Type B pancreatic cell (in vitro differentiated cells): ENCODE measurements at regions not wholly inside any gene's neighbourhood (a gene's known extent, or its start where the extent isn't known, plus 50 kb on each side); places are given as distances from the start of the nearest gene placed in this dataset.

ENCODE experiments used
- DNase-seq: peaks from one replicate; pipeline ENCODE4 v3.0.0; 2021; ENCODE audit warnings: mixed read lengths; ENCODE audit not compliant: unreplicated experiment; ENCODE audit errors: extremely low spot score
- H3K27ac Mint-ChIP-seq: 2 replicates; pipeline ENCODE4 v1.8.0; 2021; ENCODE audit warnings: mild to moderate bottlenecking, mixed read lengths
- H3K27me3 Mint-ChIP-seq: 2 replicates; pipeline ENCODE4 v1.8.0; 2021; ENCODE audit warnings: mixed read lengths
- H3K36me3 Mint-ChIP-seq: 2 replicates; pipeline ENCODE4 v1.8.0; 2021; ENCODE audit warnings: mixed read lengths
- H3K4me1 Mint-ChIP-seq: one replicate; pipeline ENCODE4 v1.8.0; 2021; ENCODE audit warnings: mixed read lengths; ENCODE audit not compliant: unreplicated experiment
- H3K4me3 Mint-ChIP-seq: 2 replicates; pipeline ENCODE4 v1.8.0; 2021; ENCODE audit warnings: mild to moderate bottlenecking, mixed read lengths
- H3K9me3 Mint-ChIP-seq: 2 replicates; pipeline ENCODE4 v1.8.0; 2021; ENCODE audit warnings: mixed read lengths
- TF ChIP-seq, protein P1 (sequence below): fragments of 200-600 bp; sonication (generic); conservative IDR thresholded peaks from 2 replicates; pipeline ENCODE4 v1.5.0; 2021; ENCODE audit warnings: antibody characterized with exemption, mild to moderate bottlenecking

DNA sequence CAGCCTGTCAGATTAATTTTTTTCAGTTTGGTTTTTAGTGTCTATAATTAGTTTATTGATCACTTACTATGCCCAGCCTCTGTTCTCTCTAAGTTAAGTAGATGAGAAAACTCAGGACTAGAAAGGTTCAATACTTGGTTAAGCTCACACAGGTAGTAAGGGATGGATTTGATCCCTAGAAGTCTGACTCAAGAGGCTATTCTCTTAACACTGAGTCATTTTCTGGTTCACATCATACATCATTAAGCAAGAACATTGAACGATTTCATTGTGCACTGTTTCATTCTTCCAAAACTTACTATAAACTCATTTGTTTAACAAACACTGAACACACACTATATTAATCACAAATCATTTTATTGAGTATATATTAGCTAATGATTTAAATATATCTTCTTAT is 54.1 kb upstream of the SLC38A11 start:
- no peak overlapping the region for H3K27ac Mint-ChIP-seq
- TF ChIP-seq, protein P1, sequence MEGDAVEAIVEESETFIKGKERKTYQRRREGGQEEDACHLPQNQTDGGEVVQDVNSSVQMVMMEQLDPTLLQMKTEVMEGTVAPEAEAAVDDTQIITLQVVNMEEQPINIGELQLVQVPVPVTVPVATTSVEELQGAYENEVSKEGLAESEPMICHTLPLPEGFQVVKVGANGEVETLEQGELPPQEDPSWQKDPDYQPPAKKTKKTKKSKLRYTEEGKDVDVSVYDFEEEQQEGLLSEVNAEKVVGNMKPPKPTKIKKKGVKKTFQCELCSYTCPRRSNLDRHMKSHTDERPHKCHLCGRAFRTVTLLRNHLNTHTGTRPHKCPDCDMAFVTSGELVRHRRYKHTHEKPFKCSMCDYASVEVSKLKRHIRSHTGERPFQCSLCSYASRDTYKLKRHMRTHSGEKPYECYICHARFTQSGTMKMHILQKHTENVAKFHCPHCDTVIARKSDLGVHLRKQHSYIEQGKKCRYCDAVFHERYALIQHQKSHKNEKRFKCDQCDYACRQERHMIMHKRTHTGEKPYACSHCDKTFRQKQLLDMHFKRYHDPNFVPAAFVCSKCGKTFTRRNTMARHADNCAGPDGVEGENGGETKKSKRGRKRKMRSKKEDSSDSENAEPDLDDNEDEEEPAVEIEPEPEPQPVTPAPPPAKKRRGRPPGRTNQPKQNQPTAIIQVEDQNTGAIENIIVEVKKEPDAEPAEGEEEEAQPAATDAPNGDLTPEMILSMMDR, result no peak
- H3K9me3 Mint-ChIP-seq, result no peaks in the 10 kb centered on the region
- no peak for DNase-seq
- no peak overlapping the region for H3K4me3 Mint-ChIP-seq
- H3K27me3 Mint-ChIP-seq, result no peaks in the 10 kb centered on the region
- H3K4me1 Mint-ChIP-seq, result no peaks in the 10 kb centered on the region
- no peaks in the 10 kb centered on the region for H3K36me3 Mint-ChIP-seq

DNA sequence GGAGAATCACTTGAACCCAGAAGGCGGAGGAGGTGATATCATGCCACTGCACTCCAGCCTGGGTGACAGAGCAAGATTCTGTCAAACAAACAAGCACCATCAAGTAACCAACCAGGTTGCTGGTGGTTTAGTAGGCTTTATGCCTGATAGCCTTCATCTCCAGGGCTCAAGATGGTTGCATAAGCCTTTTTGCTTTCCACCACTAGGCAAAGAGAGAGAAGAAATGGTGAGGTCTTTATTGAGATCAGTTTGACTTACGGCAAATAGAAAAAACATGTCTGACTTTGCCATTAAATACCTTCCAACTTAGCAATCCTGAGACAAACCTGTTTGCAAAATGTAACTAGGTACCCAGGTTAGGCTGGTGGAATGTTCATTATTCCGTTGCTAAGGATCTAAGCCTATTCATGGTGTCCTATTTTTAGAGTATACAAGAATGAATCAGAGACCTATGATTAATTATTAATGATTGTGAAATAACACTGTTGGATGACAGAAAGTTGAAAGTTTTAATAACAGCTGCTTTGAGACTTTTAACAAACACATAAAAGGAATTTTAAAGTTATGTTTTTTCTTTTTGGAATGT is 53.5 kb upstream of the SLC38A11 start:
- H3K9me3 Mint-ChIP-seq, result no peaks in the 10 kb centered on the region
- no peak overlapping the region for H3K27ac Mint-ChIP-seq
- H3K36me3 Mint-ChIP-seq, result no peaks in the 10 kb centered on the region
- H3K27me3 Mint-ChIP-seq, result no peaks in the 10 kb centered on the region
- H3K4me3 Mint-ChIP-seq, result no peak overlapping the region
- H3K4me1 Mint-ChIP-seq, result no peaks in the 10 kb centered on the region
- no peak for DNase-seq
- TF ChIP-seq, protein P1, result no peak

DNA sequence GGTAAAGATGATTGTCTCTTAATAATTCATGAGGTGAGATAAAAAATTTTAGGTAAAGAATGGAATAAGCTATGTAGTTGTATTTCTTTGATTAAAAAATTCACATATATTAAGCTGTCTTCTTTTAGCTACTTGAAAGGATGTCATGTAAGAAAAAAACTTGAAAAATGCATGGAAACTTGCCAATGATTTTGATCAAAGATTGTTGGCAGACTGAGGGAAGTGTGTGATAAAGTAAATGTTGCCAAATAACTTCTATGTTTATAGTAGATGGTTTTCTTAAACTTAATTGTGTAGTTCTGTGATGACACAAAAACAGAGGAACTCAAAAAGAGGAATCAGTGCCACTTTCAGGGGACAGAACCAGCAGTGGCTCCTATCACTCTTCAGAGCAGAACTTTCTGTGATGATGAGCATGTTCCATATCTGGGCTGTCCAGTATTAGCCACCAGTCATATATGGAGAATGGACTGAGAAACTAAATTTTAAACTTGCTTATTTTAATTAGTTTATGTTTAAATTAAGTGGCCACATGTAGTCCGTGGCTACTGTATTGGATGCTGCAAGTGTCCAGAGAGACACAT is 51.9 kb upstream of the SLC38A11 start:
- TF ChIP-seq, protein P1, result no peak
- H3K4me3 Mint-ChIP-seq, result no peak overlapping the region
- no peaks in the 10 kb centered on the region for H3K4me1 Mint-ChIP-seq
- no peaks in the 10 kb centered on the region for H3K9me3 Mint-ChIP-seq
- no peaks in the 10 kb centered on the region for H3K36me3 Mint-ChIP-seq
- no peak overlapping the region for H3K27ac Mint-ChIP-seq
- no peak for DNase-seq
- no peaks in the 10 kb centered on the region for H3K27me3 Mint-ChIP-seq
